Left forelimb (tissue), 1 donor: ENCODE measurements at regions not wholly inside any gene's neighbourhood (a gene's known extent, or its start where the extent isn't known, plus 50 kb on each side); places are given as distances from the start of the nearest gene placed in this dataset.

Experiments
- DNase-seq: peaks from one replicate; pipeline ENCODE4 v3.0.0-alpha.2; 2018; ENCODE audit warnings: low spot score

DNA sequence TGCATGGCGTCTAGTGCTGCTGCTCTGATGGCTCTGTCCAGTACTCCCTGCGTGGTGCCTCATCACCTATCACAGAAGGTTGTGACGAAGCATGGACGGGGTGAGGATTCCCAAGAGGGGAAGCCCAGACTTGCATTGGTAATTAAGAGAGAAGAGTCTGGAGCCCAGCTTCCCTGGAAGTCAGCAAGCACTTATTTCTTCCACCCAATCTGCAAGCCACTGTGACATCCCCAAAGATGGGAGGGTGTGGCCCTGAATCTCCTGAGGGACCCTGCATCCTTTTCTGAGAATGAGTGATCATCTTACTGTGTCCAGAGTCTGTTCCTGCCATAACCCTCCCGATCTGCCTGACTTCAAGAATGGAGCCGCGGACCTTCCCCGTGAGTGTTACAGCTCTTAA, 166.7 kb downstream of the PTPN20 start:
- peak; percentile 38 for DNase-seq

DNA sequence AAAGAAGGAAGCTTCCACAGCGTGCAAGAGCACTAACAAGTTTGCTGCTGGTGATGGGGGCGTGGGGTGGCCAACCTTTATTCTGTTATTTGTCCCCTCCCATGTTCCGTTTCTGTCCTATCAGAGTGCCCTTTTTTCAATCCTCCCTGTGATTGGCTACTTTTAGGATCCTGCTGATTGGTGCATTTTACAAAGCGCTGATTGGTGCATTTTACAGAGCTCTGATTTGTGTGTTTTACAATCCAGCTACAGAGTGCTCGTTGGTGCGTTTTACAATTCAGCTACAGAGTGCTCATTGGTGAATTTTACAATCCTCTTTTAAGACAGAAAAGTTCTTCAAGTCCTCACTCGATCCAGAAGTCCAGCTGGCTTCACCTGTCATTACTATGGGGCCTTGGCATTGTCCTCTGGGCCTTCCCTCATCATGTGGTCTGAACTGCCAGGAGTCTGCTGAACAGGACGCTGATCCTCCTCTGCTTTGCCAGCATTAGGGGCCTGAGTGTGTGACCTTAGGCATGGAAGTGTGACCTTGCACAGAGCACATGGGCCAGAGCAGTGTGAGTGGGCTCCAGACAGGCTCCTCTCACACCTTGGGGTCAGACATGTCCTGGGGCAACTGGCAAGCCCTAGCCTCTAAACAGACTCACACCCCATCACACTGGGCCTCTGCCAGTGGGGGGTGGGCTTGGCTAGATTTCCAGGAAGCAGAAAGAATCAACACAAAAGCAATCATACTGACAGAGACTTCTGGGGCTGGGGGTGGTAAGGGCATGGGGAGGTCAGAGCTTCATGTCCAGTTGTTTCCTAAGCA, 167.4 kb downstream of the PTPN20 start:
- DNase-seq: peak; percentile 63

DNA sequence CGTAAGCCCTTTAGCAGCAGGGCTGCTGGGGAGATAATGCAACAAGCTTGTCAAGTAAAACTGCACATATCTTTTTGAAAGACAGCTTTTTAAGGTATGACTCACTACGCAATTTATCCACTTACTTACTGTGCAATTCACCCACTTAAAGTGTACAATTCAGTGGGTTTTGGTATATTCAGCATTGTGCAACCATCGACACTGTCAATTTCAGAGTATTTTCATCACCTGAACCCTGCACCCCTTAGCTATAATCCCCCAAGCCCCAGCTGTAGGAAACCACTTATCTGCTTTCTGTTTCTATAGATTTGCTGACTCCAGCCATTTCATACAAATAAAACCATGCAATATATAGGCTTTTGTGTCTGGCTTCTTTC, 168.0 kb downstream of the PTPN20 start:
- no peak for DNase-seq

DNA sequence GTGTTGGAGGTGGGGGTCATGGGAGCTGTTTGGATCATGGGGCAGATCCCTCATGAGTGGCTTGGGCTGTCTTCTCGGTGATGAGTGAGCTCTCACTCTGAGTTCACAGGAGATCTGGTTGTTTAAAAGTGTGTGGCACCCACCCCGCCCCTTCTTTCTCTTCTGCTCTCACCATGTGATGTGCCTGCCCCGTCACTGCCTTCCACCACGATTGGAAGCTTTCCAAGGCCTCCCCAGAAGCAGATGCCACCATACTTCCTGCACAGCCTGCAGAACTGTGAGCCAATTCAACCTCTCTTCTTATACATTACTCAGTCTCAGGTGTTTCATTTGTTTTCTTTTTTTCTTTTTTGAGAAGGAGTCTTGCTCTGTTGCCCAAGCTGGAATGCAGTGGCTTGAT, 170.0 kb downstream of the PTPN20 start:
- no peak for DNase-seq

DNA sequence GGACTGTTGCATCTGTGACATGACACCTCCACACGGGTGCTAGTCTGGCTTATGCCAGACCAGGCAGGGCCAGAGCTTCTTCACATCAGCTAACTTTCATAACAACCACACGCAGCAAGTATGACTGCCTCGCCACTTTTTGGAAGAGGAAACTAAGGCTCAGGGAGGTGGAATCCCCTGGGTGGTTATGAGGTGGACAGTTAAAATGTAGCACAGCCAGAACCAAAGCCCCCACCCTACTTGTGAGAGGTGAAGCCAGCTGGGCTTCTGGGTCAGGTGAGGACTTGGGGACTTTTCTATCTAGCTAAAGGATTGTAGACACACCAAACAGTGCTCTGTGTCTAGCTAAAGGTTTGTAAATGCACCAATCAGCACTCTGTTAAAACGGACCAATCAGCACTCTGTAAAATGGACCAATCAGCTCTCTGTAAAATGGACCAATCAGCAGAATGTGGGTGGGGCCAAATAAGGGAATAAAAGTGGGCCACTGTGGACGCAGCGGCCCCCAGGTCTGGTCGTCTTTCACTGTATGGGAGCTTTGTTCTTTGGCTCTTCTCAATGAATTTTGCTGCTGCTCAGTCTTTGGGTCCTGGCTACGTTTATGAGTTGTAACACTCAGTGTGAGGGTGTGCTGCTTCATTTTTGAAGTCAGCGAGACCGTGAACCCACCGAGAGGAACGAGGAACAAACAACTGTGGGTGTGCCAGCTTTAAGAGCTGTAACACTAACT, 171.0 kb downstream of the PTPN20 start:
- peak; percentile 15 for DNase-seq

DNA sequence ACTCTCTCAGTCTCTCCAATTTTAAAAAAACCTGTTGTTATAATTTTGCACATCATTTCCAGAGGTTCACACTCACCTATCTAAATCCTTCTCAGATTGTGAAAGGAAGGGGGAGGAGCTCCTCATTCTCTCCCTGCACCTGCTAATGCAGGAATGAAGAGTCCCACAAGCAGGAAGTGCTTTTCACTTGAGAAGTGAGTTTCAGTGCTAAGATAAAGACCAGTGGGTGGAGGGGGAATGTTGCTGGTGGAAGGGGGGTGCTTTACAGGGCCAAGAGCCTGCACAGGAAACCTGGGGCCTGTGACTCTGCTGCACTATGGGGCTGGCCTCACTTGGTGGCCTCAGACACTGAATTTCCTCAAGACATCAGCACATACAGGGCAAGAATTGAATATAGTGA, 176.4 kb downstream of the PTPN20 start:
- DNase-seq: no peak

DNA sequence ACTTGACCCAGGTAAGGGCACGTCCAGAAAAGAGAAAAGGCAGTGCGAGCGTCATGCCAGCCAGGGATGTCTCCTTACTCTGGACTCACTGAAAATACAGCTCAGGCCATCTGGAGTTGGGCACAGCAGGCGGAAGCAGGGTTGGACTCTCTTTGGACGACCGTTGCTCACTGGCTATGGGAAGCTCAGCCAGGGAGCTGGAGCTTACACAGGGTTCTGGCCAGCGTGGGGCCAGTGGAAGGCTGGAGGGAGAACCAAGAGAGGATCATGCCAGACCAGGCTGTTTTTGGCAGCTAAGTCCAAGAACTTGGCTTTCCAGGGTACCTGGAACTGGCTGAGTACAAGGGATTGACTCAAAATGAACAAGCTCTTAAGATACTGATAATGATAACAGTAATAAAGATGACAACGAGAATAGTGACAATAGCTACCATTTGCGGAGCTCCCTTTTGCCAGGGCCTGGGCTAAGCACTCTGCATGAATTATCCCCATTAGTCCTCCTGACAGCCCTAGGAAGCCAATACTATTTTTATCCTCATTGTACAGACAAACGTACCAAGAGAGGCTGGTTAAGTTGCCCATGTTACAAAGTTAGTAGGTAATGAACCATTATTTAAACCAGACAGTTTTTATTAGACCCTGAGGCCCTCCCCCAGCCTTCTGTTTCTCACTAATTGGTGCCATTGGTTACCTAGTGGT, 177.6 kb downstream of the PTPN20 start:
- DNase-seq: no peak

DNA sequence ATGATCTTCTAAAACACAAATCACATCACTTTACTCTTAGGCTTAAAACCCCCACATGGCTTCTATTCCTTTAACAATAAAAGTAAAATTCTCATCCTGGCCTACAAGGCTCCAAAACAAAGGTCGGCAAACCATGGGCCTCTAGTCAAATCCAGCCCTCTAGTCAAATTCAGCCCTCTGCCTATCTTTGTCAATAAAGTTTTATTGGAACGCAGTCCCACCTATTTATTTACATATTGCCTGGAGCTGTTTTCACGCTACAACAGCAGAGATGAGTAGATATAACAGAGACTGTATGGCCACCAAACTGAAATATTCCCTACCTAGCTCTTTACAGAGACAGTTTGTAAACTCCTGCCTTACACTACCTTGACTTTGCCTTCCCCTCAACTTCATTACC, 178.8 kb downstream of the PTPN20 start:
- DNase-seq: no peak

DNA sequence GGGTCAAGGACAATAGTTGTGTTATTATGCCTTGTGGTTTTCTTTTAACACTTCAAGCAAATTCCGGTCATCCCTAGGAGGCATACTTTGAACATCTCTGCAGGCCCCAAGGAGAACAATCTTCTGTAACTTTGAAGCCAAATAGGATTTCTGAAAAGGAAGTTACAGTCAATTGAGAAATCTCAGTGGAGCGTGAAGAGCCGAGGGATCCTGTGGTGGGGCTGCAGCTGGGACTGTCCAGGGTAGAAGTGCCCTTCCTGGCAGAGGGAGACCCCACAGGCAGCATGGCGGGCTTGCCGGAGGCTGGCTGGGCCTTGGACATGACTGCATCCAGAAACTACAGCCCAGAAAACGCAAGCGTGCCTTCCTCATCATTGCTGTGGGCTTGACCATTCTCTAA, 179.7 kb downstream of the PTPN20 start:
- DNase-seq: peak; percentile 23

DNA sequence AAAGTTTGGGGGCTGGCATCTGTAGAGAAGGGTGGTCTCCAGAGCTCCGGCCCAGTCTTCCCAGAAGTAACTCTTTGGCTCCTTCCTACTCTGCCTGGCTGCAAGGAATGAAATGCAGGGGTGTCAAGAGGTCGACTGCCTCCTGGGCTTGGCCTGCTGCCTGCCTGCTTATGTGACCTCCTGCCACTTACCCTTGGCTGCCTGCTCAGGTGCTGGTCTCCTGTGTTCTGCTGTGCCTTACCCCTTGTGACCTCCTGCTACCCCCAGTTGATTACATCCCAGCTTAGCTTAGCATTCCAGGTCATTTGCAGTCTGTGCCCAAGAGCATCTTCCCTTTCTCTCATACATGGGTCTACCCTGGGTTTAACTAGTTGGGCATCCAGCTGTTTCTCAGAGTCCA, 180.2 kb downstream of the PTPN20 start:
- DNase-seq: peak; percentile 31

DNA sequence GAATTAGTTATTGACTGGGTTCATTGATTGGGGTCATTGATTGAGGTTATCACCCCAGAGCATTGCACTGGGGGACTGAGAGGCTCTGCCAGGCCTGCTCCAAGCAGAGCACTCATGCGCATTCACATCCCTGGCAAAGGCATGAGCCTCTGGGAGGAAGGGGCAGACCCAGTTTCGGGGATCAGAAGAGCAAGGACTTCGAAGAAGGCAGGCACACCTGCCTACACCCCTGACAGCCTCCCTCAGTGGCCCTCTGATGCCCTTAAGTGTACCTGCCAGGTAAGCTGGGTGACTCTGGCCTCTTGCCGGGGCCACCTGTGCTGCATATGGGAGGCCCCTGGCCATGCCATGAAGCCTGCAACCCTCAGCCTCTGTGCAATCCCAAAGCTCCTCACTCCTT, 181.1 kb downstream of the PTPN20 start:
- DNase-seq: peak; percentile 53

DNA sequence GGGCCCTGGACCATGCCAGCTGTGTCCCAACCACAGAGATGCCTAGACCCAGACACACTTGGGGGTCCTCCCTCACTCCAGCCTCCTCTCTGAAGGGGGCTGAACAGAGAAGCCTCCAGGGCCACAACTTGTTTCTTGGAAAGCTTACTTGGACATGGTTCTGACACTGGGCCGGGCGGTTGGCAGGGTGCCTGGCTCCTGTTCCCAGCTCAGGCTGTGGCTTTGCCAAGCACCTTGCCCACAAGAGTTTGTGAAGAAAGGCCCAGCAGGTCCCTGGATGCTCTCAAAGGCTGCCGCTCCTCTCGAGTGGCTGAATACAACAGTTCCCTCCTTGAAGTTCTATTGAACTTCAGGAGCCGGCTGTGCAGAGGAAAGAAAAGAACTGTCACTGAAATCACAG, 181.6 kb downstream of the PTPN20 start:
- DNase-seq: no peak

DNA sequence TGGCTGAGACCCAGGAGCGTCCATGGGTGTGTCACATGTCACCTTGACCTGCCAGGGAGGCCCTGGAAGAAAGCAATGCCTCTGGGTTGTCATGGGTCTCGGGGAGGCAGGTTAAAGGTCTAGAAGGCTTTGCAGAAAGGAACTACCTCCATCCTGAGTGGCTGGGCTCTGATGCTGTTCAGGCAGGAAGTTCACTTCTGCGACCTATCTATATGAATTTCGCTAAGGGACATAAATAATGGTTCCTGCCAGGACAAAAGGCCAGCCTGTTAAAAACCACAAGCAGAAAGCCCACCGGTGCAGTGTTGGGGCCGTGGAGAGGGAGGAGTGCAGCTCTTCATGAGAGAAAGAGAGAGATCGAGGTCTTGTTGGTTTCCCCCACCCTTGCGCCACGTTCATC, 182.9 kb downstream of the PTPN20 start:
- no peak for DNase-seq

DNA sequence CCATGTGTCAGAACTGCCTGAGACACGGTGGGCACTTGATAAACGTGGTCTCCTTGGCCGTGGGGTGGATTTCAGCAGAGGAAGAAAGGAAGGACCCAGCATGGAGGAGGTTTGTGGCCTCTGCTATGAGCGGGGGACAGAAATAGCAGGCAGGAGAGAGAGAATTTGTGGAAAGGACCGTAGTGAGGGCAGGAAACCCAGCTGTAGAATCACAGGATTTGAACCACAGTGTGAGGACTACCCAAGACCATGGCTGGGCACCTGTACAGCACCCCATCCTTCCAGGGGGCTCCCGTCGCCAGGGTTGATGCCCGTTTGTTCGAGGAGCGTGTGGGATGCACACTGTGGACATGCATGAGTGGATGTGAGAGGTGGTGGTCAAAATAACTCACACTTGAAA, 183.4 kb downstream of the PTPN20 start:
- DNase-seq: no peak

DNA sequence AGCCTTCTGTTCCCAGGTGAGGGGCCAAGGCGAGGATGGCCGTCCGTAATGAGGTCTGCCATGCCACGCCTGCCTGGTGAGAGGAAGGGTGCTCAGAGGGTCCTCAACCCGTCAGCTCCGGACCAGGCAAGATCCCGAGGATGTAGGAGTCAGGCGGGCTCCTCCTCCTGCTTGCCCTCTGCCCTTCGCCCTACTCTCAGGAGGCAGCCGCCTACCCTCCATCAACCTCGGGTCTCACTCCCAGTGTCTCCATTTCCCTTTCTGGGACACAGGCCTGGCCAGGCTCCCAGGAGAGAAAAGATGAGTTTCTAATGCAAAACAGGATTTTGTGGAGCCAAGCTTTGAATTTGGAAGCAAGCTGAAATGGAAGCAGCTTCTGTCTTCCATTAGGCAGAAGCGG, 184.0 kb downstream of the PTPN20 start:
- DNase-seq: peak; percentile 38

DNA sequence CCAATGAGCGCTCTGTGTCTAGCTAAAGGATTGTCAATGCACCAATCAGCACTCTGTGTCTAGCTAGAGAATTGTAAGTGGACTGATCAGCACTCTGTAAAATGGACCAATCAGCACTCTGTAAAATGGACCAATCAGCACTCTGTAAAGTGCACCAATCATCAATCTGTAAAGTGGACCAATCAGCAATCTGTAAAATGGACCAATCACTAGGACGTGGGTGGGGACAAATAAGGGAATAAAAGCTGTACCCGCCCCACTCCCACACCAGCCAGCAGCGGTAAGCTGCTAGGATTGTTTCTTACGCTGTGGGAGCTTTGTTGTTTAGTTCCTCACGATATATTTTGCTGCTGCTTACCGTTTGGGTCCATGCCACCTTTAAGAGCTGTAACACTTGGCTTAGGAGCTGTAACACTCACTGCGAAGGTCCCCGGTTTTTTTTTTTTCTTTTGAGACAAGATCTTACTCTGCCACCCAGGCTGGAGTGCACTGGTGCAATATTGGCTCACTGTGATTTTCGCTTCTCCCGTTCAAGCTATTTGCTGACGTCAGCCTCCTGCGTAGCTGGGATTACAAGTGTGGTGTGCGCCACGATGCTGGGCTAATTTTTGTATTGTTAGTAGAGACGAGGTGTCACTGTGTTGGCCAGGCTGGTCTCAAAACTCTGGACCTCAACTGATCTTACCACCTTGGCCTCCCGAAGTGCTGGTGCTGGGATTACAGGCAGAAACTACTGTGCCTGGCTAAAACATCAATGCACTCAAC, 184.8 kb downstream of the PTPN20 start:
- DNase-seq: peak; percentile 31

DNA sequence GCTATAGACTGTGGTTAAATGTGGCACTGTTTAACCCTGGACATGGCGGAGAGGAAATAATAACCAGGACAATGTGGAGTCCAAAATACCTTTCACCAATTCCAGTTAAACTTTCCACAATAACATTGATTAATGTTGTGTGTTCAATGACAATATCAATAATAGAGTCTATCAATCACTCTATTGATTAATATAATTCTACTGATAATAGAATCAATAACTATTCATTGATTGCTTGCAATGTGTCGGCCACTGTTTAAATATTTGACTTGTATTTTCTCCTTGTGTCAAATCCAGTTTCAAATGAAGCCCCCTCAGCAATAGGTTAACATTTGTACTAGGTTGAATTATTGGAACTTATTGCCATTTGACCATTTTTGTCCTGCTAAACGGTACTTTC, 187.0 kb downstream of the PTPN20 start:
- DNase-seq: no peak

DNA sequence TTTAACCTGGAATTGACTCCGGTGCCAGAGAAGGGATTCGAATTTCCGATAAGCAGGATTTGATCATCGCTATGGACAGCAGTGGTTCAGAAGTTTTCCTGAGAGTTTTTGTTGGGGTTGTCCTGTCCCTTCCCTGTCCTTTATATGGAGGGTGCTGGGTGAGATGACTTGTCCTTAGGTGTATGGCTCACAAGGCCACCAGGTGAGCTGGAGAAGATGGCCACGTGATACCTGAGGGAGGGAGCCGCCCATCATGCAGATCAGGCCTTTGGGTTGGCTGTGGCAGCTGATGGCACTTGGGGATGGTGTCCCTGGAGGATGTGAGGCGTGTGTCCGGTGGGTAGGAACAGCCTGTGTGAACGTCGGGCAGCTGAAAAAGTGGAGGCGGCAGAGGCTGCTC, 187.7 kb downstream of the PTPN20 start:
- peak; percentile 33 for DNase-seq

DNA sequence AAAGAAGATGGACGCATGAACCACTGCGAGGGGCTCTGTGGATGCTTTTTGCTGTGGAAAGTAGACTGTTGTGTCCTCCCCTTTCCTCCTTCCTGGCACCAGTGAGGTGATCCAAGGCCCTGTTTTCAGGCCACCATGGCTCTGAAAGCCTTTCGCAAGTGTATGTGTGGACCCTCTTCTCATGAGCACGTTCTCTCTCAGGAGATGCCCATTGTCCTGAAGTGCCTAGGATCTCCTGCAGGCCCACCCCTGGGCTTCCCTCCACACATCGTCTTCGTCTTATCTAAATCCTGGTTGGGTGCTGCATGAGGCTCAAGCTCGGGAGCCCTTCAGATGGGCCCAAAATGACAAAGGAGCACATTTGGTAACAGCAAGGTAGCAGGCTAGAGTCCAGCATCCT, 188.2 kb downstream of the PTPN20 start:
- peak; percentile 51 for DNase-seq

DNA sequence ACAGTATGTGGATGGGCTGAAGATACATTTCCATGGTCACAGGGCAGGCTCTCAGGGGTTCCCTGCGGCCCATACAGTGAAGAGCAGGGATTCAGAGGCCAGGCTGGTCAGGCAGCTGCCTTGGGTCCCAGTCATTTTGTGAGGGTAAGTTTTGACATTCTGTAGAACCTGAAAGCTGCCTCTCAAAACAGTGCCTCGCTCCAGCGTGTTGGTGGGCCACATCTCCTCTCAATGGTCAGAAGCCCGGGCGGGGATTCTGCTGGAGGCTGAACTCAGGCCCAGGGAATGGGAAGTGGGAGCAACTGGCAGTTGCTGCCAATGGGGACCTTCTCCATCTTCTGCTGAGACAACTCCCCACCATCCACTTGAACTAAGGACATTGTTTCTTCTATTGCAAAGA, 190.0 kb downstream of the PTPN20 start:
- DNase-seq: no peak

DNA sequence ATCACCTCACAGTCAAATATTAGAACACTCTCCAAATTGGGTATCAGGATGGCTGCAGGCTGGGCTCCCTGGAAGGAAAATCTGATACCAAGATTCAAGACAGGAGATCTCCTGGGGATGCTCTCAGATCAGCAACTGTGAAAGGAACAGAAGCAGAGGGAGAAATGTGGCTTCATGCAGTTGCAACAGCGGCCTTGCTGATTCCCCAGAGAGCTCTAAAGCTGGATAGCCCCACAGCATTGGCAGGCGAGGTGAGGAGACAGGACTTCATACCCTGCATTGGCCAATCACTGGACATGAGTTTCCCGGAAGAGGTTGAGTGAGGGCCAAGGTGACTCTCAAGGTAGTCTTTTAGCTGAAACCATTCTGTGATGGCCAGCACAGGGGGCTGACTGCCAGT, 190.6 kb downstream of the PTPN20 start:
- DNase-seq: no peak

DNA sequence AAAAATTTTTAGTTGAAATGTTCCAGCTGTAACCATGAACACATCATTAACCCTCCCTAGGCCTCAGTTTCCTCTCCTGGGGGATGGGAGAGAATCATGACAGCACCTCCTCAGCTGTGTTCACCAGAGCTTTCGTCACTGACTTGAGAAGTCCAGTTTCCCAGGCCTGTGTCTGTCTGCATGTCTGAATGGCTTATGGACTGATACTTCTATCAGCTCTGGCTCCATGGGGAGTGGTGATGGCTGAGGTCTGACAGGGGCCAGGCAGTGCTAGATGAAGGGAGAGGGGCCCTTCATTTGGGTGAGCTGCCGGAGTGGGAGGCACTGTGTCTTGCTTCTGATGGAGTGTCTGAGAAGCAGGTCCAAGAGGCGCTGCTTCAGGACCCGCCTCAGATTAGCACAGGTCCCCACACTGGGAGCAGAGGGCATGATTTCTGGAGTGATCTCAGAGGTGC, 192.9 kb downstream of the PTPN20 start:
- DNase-seq: no peak
